GM12892 (cell line): ENCODE measurements at regions not wholly inside any gene's neighbourhood (a gene's known extent, or its start where the extent isn't known, plus 50 kb on each side); places are given as distances from the start of the nearest gene placed in this dataset.

Source experiments
- POLR2A ChIP-seq: IDR thresholded peaks from 2 replicates; pipeline ENCODE4 v1.6.1; 2011; ENCODE audit warnings: low read depth, low read length, control low read depth
- POLR2AphosphoS5 ChIP-seq: IDR thresholded peaks from 2 replicates; pipeline ENCODE4 v1.6.1; 2011; ENCODE audit warnings: low read depth, low read length, control low read depth

- TF ChIP-seq POLR2AphosphoS5 (no peak), POLR2A (no peak)
These were observed 339.3 kb upstream of the NUDT12 start for GRCh38 chr5:103901885-103902284.
